Left ventricle myocardium inferior (tissue), 1 donor: ENCODE measurements at regions not wholly inside any gene's neighbourhood (a gene's known extent, or its start where the extent isn't known, plus 50 kb on each side); places are given as distances from the start of the nearest gene placed in this dataset.

ENCODE experiments used
- DNase-seq: peaks from one replicate; pipeline ENCODE4 v3.0.0-alpha.2; 2020
- H3K27ac ChIP-seq: fragments of 200-600 bp; replicated peaks from 2 replicates; pipeline ENCODE4 v1.8.0; 2021
- H3K27me3 ChIP-seq: fragments of 200-600 bp; 2 replicates; pipeline ENCODE4 v1.8.0; 2021; ENCODE audit warnings: low read depth
- H3K36me3 ChIP-seq: fragments of 200-600 bp; 2 replicates; pipeline ENCODE4 v1.8.0; 2021
- H3K4me1 ChIP-seq: fragments of 200-600 bp; 2 replicates; pipeline ENCODE4 v1.8.0; 2021
- H3K4me3 ChIP-seq: fragments of 200-600 bp; 2 replicates; pipeline ENCODE4 v1.8.0; 2021; ENCODE audit warnings: mild to moderate bottlenecking, moderate library complexity
- H3K9me3 ChIP-seq: fragments of 200-600 bp; replicated peaks from 2 replicates; pipeline ENCODE4 v1.8.0; 2021
- intact Hi-C: fragments of 100-400 bp; cut with micrococcal nuclease; formaldehyde crosslinking; loops from one replicate; pipeline ENCODE4 v1.11.0; 2022
- TF ChIP-seq, protein P1 (sequence below): fragments of 200-600 bp; IDR thresholded peaks from 2 replicates; pipeline ENCODE4 v1.8.0; 2021; ENCODE audit warnings: antibody characterized with exemption, mild to moderate bottlenecking, borderline replicate concordance
- donor health status: DM: no; HTN: yes; CAD: no; lungs with severe emphysema.

DNA sequence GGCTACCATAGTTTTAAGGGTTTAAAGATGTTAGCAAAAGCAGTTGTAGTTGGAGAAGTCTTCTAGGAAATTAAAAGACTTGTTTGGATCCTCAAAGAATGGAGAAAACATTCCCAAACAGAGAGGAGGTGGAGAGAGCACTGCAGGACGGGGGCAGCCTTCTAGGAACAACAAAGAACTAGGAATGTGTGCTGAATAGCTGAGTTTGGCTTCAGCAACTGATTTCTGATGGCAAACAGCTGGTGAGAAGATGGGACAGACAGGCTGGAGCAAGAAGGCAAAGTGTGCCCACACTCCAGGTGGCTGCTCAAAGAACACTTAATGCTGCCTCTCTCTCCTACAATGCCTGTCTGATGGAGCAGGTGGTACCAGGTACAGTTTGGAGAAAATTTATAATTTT is 1331.1 kb downstream of the ADGRL3 start:
- Histone ChIP-seq H3K27me3 (no peaks in the 10 kb centered on the region), H3K27ac (no peak overlapping the region), H3K36me3 (no peaks in the 10 kb centered on the region), H3K9me3 (peaks cover 9% of the 10 kb centered on the region), H3K4me3 (no peak overlapping the region), H3K4me1 (no peaks in the 10 kb centered on the region)
- TF ChIP-seq, protein P1, sequence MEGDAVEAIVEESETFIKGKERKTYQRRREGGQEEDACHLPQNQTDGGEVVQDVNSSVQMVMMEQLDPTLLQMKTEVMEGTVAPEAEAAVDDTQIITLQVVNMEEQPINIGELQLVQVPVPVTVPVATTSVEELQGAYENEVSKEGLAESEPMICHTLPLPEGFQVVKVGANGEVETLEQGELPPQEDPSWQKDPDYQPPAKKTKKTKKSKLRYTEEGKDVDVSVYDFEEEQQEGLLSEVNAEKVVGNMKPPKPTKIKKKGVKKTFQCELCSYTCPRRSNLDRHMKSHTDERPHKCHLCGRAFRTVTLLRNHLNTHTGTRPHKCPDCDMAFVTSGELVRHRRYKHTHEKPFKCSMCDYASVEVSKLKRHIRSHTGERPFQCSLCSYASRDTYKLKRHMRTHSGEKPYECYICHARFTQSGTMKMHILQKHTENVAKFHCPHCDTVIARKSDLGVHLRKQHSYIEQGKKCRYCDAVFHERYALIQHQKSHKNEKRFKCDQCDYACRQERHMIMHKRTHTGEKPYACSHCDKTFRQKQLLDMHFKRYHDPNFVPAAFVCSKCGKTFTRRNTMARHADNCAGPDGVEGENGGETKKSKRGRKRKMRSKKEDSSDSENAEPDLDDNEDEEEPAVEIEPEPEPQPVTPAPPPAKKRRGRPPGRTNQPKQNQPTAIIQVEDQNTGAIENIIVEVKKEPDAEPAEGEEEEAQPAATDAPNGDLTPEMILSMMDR, result no peak
- no peak for DNase-seq
- intact Hi-C loops, result no loop called here

DNA sequence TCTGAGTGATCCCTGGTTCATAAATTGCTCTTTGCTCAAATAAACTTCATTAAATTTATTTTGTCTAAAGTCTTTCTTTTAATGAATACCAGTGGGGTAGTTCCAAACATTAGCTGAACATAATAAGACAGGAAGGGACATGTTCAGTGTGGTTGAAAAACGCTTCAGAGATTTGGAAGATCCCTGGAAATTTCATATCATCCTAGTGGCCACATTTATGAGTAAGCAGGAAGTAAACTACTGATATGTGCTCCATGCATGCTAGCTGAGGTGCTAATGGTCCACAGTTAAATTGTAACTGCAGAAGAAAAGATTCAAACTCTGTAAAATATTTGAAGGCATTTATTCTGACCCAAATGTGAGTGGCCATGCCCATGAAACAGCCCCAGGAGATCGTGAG is 1328.7 kb downstream of the ADGRL3 start:
- H3K4me1 ChIP-seq, result no peaks in the 10 kb centered on the region
- no peak for DNase-seq
- intact Hi-C loops, result no loop called here
- no peaks in the 10 kb centered on the region for H3K27me3 ChIP-seq
- TF ChIP-seq, protein P1, result no peak
- no peaks in the 10 kb centered on the region for H3K9me3 ChIP-seq
- H3K27ac ChIP-seq, result no peak overlapping the region
- no peaks in the 10 kb centered on the region for H3K36me3 ChIP-seq
- no peak overlapping the region for H3K4me3 ChIP-seq

- TF ChIP-seq, protein P1, result no peak
- DNase-seq, result no peak
- Histone ChIP-seq H3K4me3 (no peak overlapping the region), H3K9me3 (no peaks in the 10 kb centered on the region), H3K27ac (no peak overlapping the region), H3K4me1 (no peaks in the 10 kb centered on the region), H3K36me3 (no peaks in the 10 kb centered on the region), H3K27me3 (no peaks in the 10 kb centered on the region)
- intact Hi-C loops, result no loop called here
Measured at GRCh38 chr4:62526671-62527070, 1326.5 kb downstream of the ADGRL3 start.

DNA sequence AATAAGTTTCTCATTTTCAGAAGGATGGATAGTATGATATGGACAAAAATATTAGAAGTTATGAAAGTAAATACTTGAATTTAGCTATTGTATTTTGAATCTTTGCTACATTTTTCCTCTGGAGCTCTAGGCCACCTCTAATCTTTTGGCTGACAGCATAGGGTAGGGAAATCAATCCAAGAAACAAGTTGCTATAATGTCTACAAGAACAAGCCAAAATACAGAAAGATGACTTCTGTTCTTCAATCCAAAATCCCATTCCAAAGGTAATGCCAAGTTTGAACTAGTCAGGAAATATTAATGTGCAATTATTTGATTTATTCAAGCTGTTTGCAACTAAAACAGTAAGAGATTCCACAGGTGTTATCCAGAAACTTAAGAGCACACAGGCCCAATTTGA is 1323.1 kb downstream of the ADGRL3 start:
- intact Hi-C loops, result no loop called here
- TF ChIP-seq, protein P1, result no peak
- Histone ChIP-seq H3K4me3 (no peak overlapping the region), H3K4me1 (no peaks in the 10 kb centered on the region), H3K27me3 (no peaks in the 10 kb centered on the region), H3K36me3 (no peaks in the 10 kb centered on the region), H3K27ac (no peak overlapping the region), H3K9me3 (no peaks in the 10 kb centered on the region)
- no peak for DNase-seq

- Histone ChIP-seq H3K27ac (no peak overlapping the region), H3K4me1 (no peaks in the 10 kb centered on the region), H3K4me3 (no peak overlapping the region), H3K36me3 (no peaks in the 10 kb centered on the region), H3K27me3 (no peaks in the 10 kb centered on the region), H3K9me3 (no peaks in the 10 kb centered on the region)
- intact Hi-C loops, result no loop called here
- no peak for DNase-seq
- TF ChIP-seq, protein P1, result no peak
Measured at GRCh38 chr4:62522273-62522672, 1322.1 kb downstream of the ADGRL3 start.

- no peaks in the 10 kb centered on the region for H3K4me1 ChIP-seq
- intact Hi-C loops, result no loop called here
- H3K9me3 ChIP-seq, result peaks cover 4% of the 10 kb centered on the region
- H3K27me3 ChIP-seq, result no peaks in the 10 kb centered on the region
- TF ChIP-seq, protein P1, result no peak
- no peaks in the 10 kb centered on the region for H3K36me3 ChIP-seq
- no peak overlapping the region for H3K4me3 ChIP-seq
- H3K27ac ChIP-seq, result no peak overlapping the region
- DNase-seq, result no peak
Measured at GRCh38 chr4:62517716-62518115, 1317.6 kb downstream of the ADGRL3 start.
